HepG2 (cell line): ENCODE measurements at regions not wholly inside any gene's neighbourhood (a gene's known extent, or its start where the extent isn't known, plus 50 kb on each side); places are given as distances from the start of the nearest gene placed in this dataset.

ENCODE experiments used
- ATAC-seq: fragments of 200-7000 bp; cut with Tn5 transposase; 3 replicates; pipeline ENCODE4 v1.9.1; 2020; ENCODE audit warnings: mild to moderate bottlenecking, moderate library complexity
- BruUV-seq: library from RNA; stranded (reverse); fragments of 400-500 nt; replicated peaks from 2 replicates; lab custom pipeline; 2021; lab: Mats Ljungman, UMichigan
- CTCF ChIA-PET: fragments of 300-600 bp; formaldehyde crosslinking; extraction: SDS; loops from one replicate; lab custom pipeline; 2021; ENCODE audit warnings: low total read pairs, inconsistent platforms, low intra/inter-chr PET ratio; lab: Yijun Ruan, JAX
- POLR2A ChIA-PET: fragments of 350-600 bp; sonication (Branson Sonifier 250); formaldehyde crosslinking; loops from one replicate; lab custom pipeline; 2020; ENCODE audit warnings: antibody characterized with exemption, inconsistent platforms; lab: Yijun Ruan, JAX
- DNase-seq: peaks from one replicate; pipeline ENCODE4 v3.0.0-alpha.2; 2015; ENCODE audit warnings: low spot score
- FAIRE-seq: peaks from 3 replicates; lab custom pipeline; 2011; peaks lifted over from hg19 to GRCh38; lab: Jason Lieb, UNC
- H2AFZ ChIP-seq: one replicate; pipeline ENCODE4 v1.6.1; 2011; ENCODE audit warnings: low read length, inconsistent platforms
- H3K27ac ChIP-seq: fragments of 300-600 bp; 3 replicates; pipeline ENCODE4 v1.8.0; 2011; ENCODE audit warnings: mixed run types, mild to moderate bottlenecking, mixed read lengths, low read length, inconsistent platforms; ENCODE audit not compliant: insufficient read depth; ENCODE audit errors: extremely low read length
- H3K27me3 ChIP-seq, 2 experiments: fragments of 200-600 bp in 1 of 2; 2 replicates in 1 of 2; 3 replicates in 1 of 2; pipeline versions ENCODE4 v1.6.0 to v1.8.0; 2011; ENCODE audit warnings: low read length in 2 of 2, mild to moderate bottlenecking in 2 of 2, moderate library complexity in 2 of 2, inconsistent platforms in 1 of 2; ENCODE audit not compliant: insufficient read depth in 2 of 2, control insufficient read depth in 1 of 2
- H3K36me3 ChIP-seq, 2 experiments: fragments of 200-600 bp in 1 of 2; replicated peaks in 1 of 2; 2 replicates in 1 of 2; 3 replicates in 1 of 2; pipeline versions ENCODE4 v1.5.1 to v1.8.0; 2011; ENCODE audit warnings: low read length in 2 of 2, inconsistent platforms in 1 of 2; ENCODE audit not compliant: insufficient read depth in 2 of 2, control insufficient read depth in 1 of 2
- H3K4me1 ChIP-seq: 2 replicates; pipeline ENCODE4 v1.5.1; 2012; ENCODE audit warnings: low read length, inconsistent platforms; ENCODE audit not compliant: insufficient read depth
- H3K4me2 ChIP-seq: 2 replicates; pipeline ENCODE4 v1.6.0; 2011; ENCODE audit warnings: low read depth, low read length, inconsistent platforms
- H3K4me3 ChIP-seq, 3 experiments: fragments of 200-600 bp in 1 of 3; sonication (generic), shearing (Covaris generic) in 1 of 3; replicated peaks in 1 of 3; 2 replicates each; pipeline ENCODE4 v1.5.1; 2011 to 2016; ENCODE audit warnings: low read length in 3 of 3, inconsistent platforms in 2 of 3, low read depth in 2 of 3, mild to moderate bottlenecking in 2 of 3, control low read depth in 1 of 3, mixed read lengths in 1 of 3; ENCODE audit not compliant: insufficient read depth in 1 of 3
- H3K79me2 ChIP-seq: one replicate; pipeline ENCODE4 v1.6.1; 2011; ENCODE audit warnings: low read length, inconsistent platforms; ENCODE audit not compliant: insufficient read depth
- H3K9ac ChIP-seq: 2 replicates; pipeline ENCODE4 v1.6.0; 2011; ENCODE audit warnings: mild to moderate bottlenecking, low read depth, low read length, inconsistent platforms; ENCODE audit not compliant: insufficient read depth
- H3K9me3 ChIP-seq: 2 replicates; pipeline ENCODE4 v1.5.1; 2012; ENCODE audit warnings: mild to moderate bottlenecking, low read length
- H4K20me1 ChIP-seq: 2 replicates; pipeline ENCODE4 v1.6.0; 2011; ENCODE audit warnings: inconsistent platforms, mild to moderate bottlenecking, low read length, moderate library complexity; ENCODE audit not compliant: insufficient read depth
- ARNT ChIP-seq: fragments of 450-650 bp; IDR thresholded peaks from 2 replicates; pipeline ENCODE4 v1.6.1; 2017
- GFI1 ChIP-seq: sonication (generic); formaldehyde crosslinking; IDR thresholded peaks from 2 replicates; pipeline ENCODE4 v1.5.0; 2020; ENCODE audit warnings: missing genetic modification reagents, mild to moderate bottlenecking, borderline replicate concordance
- KDM5A ChIP-seq: fragments of 200-600 bp; sonication (generic); IDR thresholded peaks from 2 replicates; pipeline ENCODE4 v1.7.0; 2018; ENCODE audit warnings: antibody characterized with exemption, mild to moderate bottlenecking, low read length, borderline replicate concordance
- KLF6 ChIP-seq: IDR thresholded peaks from 2 replicates; pipeline ENCODE4 v1.8.0; 2016; ENCODE audit warnings: missing biosample characterization, missing genetic modification reagents
- MEF2D ChIP-seq: sonication (generic); formaldehyde crosslinking; IDR thresholded peaks from 2 replicates; pipeline ENCODE4 v1.5.1; 2020; ENCODE audit warnings: mild to moderate bottlenecking, missing genetic modification reagents
- PBX2 ChIP-seq: IDR thresholded peaks from 2 replicates; pipeline ENCODE4 v1.6.1; 2016; ENCODE audit warnings: control low read depth
- SCMH1 ChIP-seq: sonication (generic); formaldehyde crosslinking; IDR thresholded peaks from 2 replicates; pipeline ENCODE4 v1.9.0; 2021; ENCODE audit warnings: missing genetic modification reagents, mild to moderate bottlenecking, borderline replicate concordance
- SETDB1 ChIP-seq: sonication (generic); formaldehyde crosslinking; IDR thresholded peaks from 2 replicates; pipeline ENCODE4 v1.5.1; 2020; ENCODE audit warnings: missing genetic modification reagents, mild to moderate bottlenecking, borderline replicate concordance
- TRAFD1 ChIP-seq: sonication (generic); formaldehyde crosslinking; IDR thresholded peaks from 2 replicates; pipeline ENCODE4 v1.5.1; 2020; ENCODE audit warnings: missing genetic modification reagents, mild to moderate bottlenecking, borderline replicate concordance
- ZC3H13 ChIP-seq: sonication (generic); formaldehyde crosslinking; IDR thresholded peaks from 2 replicates; pipeline ENCODE4 v1.8.1; 2023; ENCODE audit warnings: mild to moderate bottlenecking, missing genetic modification reagents, moderate library complexity
- ZNF432 ChIP-seq: sonication (generic); formaldehyde crosslinking; IDR thresholded peaks from 2 replicates; pipeline ENCODE4 v1.5.0; 2020; ENCODE audit warnings: missing genetic modification reagents, mild to moderate bottlenecking, borderline replicate concordance
- ZNF552 ChIP-seq: sonication (generic); formaldehyde crosslinking; IDR thresholded peaks from 2 replicates; pipeline ENCODE4 v1.9.0; 2022; ENCODE audit warnings: missing genetic modification reagents, mild to moderate bottlenecking, borderline replicate concordance
- ZNF557 ChIP-seq: sonication (generic); formaldehyde crosslinking; IDR thresholded peaks from 2 replicates; pipeline ENCODE4 v1.4.0; 2020; ENCODE audit warnings: missing genetic modification reagents
- ZNF615 ChIP-seq: sonication (generic); formaldehyde crosslinking; IDR thresholded peaks from 2 replicates; pipeline ENCODE4 v1.5.0; 2020; ENCODE audit warnings: mild to moderate bottlenecking, missing genetic modification reagents, borderline replicate concordance
- ZNF724P ChIP-seq: sonication (generic); formaldehyde crosslinking; IDR thresholded peaks from 2 replicates; pipeline ENCODE4 v1.8.0; 2022; ENCODE audit warnings: missing genetic modification reagents, borderline replicate concordance
- ZNF761 ChIP-seq: sonication (generic); formaldehyde crosslinking; conservative IDR thresholded peaks from 2 replicates; pipeline ENCODE4 v1.4.0; 2020; ENCODE audit warnings: mild to moderate bottlenecking, missing genetic modification reagents
- ZNF800 ChIP-seq: sonication (generic); formaldehyde crosslinking; IDR thresholded peaks from 2 replicates; pipeline ENCODE4 v1.4.0; 2020; ENCODE audit warnings: missing genetic modification reagents
- WGBS: methylation state at CpG from one replicate; pipeline ENCODE4 v1.1.6; 2017; ENCODE audit warnings: low lambda C conversion rate; 5-methylcytosine and 5-hydroxymethylcytosine counted together
- in situ Hi-C: cut with HindIII; loops from 2 replicates; pipeline ENCODE4 v1.10.0; 2017; ENCODE audit warnings: low pct_unique_long_range_greater_than_20kb; ENCODE audit not compliant: extremely low pct_ligation_motif_present
- intact Hi-C: fragments of 100-400 bp; cut with micrococcal nuclease; formaldehyde crosslinking; loops from one replicate; pipeline ENCODE4 v1.10.0; 2022; ENCODE audit not compliant: unreplicated experiment

GRCh38 chr20:51143652-51144051 is 120.7 kb upstream of the KCNG1 start (continued):
- no peak for TF ChIP-seq ZNF552 (CRISPR knock-in tag)
- no peak for TF ChIP-seq GFI1 (CRISPR knock-in tag)

GRCh38 chr20:51142448-51142847 is 119.5 kb upstream of the KCNG1 start:
- Histone ChIP-seq H3K27me3 (peaks cover 4 to 27% of the 10 kb centered on the region in 2 experiments; a peak in 2 of 5 replicates), H3K36me3 (no peaks in the 10 kb centered on the region), H3K4me2 (no peak overlapping the region), H3K79me2 (no peaks in the 10 kb centered on the region), H3K9ac (no peak overlapping the region), H3K27ac (no peak overlapping the region), H3K4me3 (no peak overlapping the region), H4K20me1 (no peaks in the 10 kb centered on the region), H3K9me3 (no peaks in the 10 kb centered on the region), H2AFZ (no peak overlapping the region), H3K4me1 (no peaks in the 10 kb centered on the region)
- DNase-seq: no peak
- ChIA-PET POLR2A (no interaction called here), CTCF (no interaction called here)
- in situ Hi-C loops (no loop called here), intact Hi-C loops (no loop called here)
- no peak for ATAC-seq
- TF ChIP-seq KDM5A (no peak), ZNF724P (no peak), SCMH1 (CRISPR knock-in tag) (no peak), ZNF800 (CRISPR knock-in tag) (no peak), PBX2 (CRISPR knock-in tag) (no peak), ARNT (no peak), ZNF615 (CRISPR knock-in tag) (no peak), KLF6 (CRISPR knock-in tag) (no peak), ZNF432 (CRISPR knock-in tag) (no peak), TRAFD1 (CRISPR knock-in tag) (no peak), ZNF557 (no peak), SETDB1 (CRISPR knock-in tag) (no peak), MEF2D (CRISPR knock-in tag) (no peak), ZNF761 (CRISPR knock-in tag) (no peak), ZC3H13 (no peak)
- no TSS peak for BruUV-seq
- no peak for FAIRE-seq
- WGBS: 31% methylated on average over 7 of the region's 7 CpGs
